ENCODE measurements at regions not wholly inside any gene's neighbourhood (a gene's known extent, or its start where the extent isn't known, plus 50 kb on each side); places are given as distances from the start of the nearest gene placed in this dataset.

- TF ChIP-seq CTCF (IDR thresholded peaks at IDR 0.05; ENCODE audit: borderline replicate concordance, extremely low read depth, insufficient read depth): no peak
- Histone ChIP-seq H3K27ac (ENCODE audit: low read depth in 2 of 2, low read length in 2 of 2) (no peak overlapping the region), H3K36me3 (ENCODE audit: control insufficient read depth in 2 of 3, insufficient read depth in 3 of 3, low read length in 3 of 3) (no peaks in the 10 kb centered on the region), H3K4me3 (ENCODE audit: low read length in 3 of 3) (peak overlapping the region in 1 of 3 donors; percentile 29), H3K9me3 (ENCODE audit: control insufficient read depth in 2 of 3, insufficient read depth in 1 of 3, low read length in 3 of 3) (no peaks in the 10 kb centered on the region), H3K9ac (ENCODE audit: low read length in 3 of 3) (no peak overlapping the region), H3K27me3 (ENCODE audit: control insufficient read depth, insufficient read depth, low read length) (peaks cover 6% of the 10 kb centered on the region), H3K4me1 (ENCODE audit: control insufficient read depth in 2 of 3, insufficient read depth in 2 of 3, low read depth in 1 of 3, low read length in 3 of 3) (no peaks in the 10 kb centered on the region)
- no peak for FAIRE-seq
- intact Hi-C loops (cut with DNase I): no loop called here
- DNase-seq: no peak
These were observed 422.3 kb downstream of the VRK1 start for GRCh38 chr14:97219431-97220017.

GRCh38 chr14:97221572-97222285 lies 424.5 kb downstream of the VRK1 start:
- DNase-seq: no peak
- no peak for FAIRE-seq
- Histone ChIP-seq H3K4me3 (ENCODE audit: low read length in 3 of 3) (no peak overlapping the region), H3K36me3 (ENCODE audit: control insufficient read depth in 2 of 3, insufficient read depth in 3 of 3, low read length in 3 of 3) (no peaks in the 10 kb centered on the region), H3K27ac (ENCODE audit: low read depth in 2 of 2, low read length in 2 of 2) (no peak overlapping the region), H3K9me3 (ENCODE audit: control insufficient read depth in 2 of 3, insufficient read depth in 1 of 3, low read length in 3 of 3) (no peaks in the 10 kb centered on the region), H3K27me3 (ENCODE audit: control insufficient read depth, insufficient read depth, low read length) (peaks cover 6% of the 10 kb centered on the region), H3K9ac (ENCODE audit: low read length in 3 of 3) (no peak overlapping the region), H3K4me1 (ENCODE audit: control insufficient read depth in 2 of 3, insufficient read depth in 2 of 3, low read depth in 1 of 3, low read length in 3 of 3) (no peaks in the 10 kb centered on the region)
- no peak for TF ChIP-seq CTCF (IDR thresholded peaks at IDR 0.05; ENCODE audit: borderline replicate concordance, extremely low read depth, insufficient read depth)
- intact Hi-C loops (cut with DNase I): no loop called here

GRCh38 chr14:97224016-97224415 lies 426.8 kb downstream of the VRK1 start:
- intact Hi-C loops (cut with DNase I): no loop called here
- Histone ChIP-seq H3K27ac (ENCODE audit: low read depth in 2 of 2, low read length in 2 of 2) (no peak overlapping the region), H3K4me1 (ENCODE audit: control insufficient read depth in 2 of 3, insufficient read depth in 2 of 3, low read depth in 1 of 3, low read length in 3 of 3) (no peaks in the 10 kb centered on the region), H3K9me3 (ENCODE audit: control insufficient read depth in 2 of 3, insufficient read depth in 1 of 3, low read length in 3 of 3) (no peaks in the 10 kb centered on the region), H3K27me3 (ENCODE audit: control insufficient read depth, insufficient read depth, low read length) (peaks cover 6% of the 10 kb centered on the region), H3K4me3 (ENCODE audit: low read length in 3 of 3) (no peak overlapping the region), H3K36me3 (ENCODE audit: control insufficient read depth in 2 of 3, insufficient read depth in 3 of 3, low read length in 3 of 3) (no peaks in the 10 kb centered on the region), H3K9ac (ENCODE audit: low read length in 3 of 3) (no peak overlapping the region)
- DNase-seq (no peak), FAIRE-seq (no peak)
- no peak for TF ChIP-seq CTCF (IDR thresholded peaks at IDR 0.05; ENCODE audit: borderline replicate concordance, extremely low read depth, insufficient read depth)

All from kidney (tissue), 13 donors.